ENCODE measurements at regions not wholly inside any gene's neighbourhood (a gene's known extent, or its start where the extent isn't known, plus 50 kb on each side); places are given as distances from the start of the nearest gene placed in this dataset.

DNA sequence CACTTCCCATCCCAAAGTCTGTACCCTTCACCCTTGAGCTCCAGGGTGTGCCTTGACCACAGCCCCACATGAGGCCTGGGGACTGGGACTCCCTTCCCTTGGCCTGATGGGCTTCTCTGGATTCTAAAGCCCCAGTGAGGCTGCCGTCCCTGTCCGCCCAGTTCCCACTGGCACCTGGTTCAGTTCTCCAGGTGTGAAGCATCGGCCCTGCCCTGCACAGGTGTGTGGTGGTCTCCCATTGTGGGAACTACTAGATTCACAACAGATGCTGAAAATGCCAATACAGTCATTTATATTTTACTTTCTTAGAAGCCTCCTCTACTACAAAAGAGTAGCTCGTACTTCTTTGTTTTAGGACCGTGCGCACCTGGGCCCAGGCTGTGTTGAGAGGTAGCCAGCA, 72.8 kb downstream of the TTLL2 start:
- CTCF ChIA-PET = no interaction called here
- TF ChIP-seq, protein P1, sequence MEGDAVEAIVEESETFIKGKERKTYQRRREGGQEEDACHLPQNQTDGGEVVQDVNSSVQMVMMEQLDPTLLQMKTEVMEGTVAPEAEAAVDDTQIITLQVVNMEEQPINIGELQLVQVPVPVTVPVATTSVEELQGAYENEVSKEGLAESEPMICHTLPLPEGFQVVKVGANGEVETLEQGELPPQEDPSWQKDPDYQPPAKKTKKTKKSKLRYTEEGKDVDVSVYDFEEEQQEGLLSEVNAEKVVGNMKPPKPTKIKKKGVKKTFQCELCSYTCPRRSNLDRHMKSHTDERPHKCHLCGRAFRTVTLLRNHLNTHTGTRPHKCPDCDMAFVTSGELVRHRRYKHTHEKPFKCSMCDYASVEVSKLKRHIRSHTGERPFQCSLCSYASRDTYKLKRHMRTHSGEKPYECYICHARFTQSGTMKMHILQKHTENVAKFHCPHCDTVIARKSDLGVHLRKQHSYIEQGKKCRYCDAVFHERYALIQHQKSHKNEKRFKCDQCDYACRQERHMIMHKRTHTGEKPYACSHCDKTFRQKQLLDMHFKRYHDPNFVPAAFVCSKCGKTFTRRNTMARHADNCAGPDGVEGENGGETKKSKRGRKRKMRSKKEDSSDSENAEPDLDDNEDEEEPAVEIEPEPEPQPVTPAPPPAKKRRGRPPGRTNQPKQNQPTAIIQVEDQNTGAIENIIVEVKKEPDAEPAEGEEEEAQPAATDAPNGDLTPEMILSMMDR (IDR thresholded peaks at IDR 0.05; ENCODE audit: insufficient read depth, low read length, missing control alignments) = no peak
- no peak for DNase-seq (ENCODE audit: low read depth, low spot score)
- H3K4me3 ChIP-seq (ENCODE audit: low read depth, low read length) = no peak overlapping the region
- POLR2A ChIA-PET = no interaction called here

DNA sequence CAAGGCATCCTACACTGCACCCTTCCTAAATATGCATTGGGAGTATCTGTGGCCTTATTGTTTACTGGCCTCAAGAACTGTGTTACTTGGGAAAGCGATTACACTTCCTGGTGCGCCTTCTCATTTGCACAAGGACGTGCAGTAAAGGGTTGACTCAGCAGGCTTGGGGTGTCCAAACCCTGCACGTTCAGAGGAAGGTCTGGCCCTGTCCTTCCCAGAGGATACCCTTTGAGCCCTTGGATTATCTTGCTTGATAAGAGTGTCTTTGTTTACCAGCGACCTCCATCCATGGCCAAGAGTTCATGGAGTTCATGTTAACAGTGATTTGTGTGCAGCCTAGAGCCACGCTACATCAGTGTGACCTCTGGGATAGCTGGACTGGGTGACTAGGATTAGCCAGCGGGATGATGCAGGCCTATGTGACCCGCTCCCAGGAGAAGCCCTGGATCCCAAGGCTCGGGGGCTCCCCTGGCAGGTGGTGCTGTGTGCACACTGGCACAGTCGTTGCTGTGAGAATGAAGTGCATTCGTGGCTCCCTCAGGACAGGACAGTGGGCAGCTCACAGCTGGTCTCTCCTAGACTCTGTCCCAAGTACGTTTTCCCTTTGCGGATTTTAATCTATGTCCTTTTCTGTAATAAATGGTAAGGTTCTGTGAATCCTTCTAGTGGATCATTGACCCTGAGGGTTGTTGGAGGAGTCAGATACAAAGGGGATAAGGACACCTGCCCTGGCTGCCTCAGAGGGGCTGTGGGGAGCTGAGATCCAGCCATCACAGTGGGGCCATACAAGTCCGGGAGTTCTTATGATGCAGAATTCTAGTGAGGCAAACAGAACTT, 73.5 kb downstream of the TTLL2 start:
- DNase-seq (ENCODE audit: low read depth, low spot score) = no peak
- H3K4me3 ChIP-seq (ENCODE audit: low read depth, low read length) = no peak overlapping the region
- ChIA-PET POLR2A (no interaction called here), CTCF (no interaction called here)
- TF ChIP-seq, protein P1 (IDR thresholded peaks at IDR 0.05; ENCODE audit: insufficient read depth, low read length, missing control alignments) = no peak

DNA sequence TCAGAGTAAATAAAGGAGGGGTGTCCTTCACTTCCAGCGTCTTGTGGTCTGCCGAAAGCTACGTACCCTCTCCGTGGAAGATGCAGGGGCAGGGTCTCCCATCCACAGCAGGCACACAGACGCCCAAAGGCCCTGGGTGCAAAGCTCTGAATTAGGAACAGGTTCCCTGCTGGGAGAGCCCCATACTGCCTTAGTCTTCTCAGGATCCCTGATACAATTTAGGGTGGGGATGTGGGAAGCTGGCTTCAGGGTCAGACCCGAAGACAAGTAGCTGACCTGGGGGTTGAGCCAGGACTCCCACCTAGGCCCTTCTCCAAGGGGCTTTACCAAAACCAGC, 74.1 kb downstream of the TTLL2 start:
- ChIA-PET POLR2A (no interaction called here), CTCF (no interaction called here)
- TF ChIP-seq, protein P1 (IDR thresholded peaks at IDR 0.05; ENCODE audit: insufficient read depth, low read length, missing control alignments) = no peak
- DNase-seq (ENCODE audit: low read depth, low spot score) = no peak
- no peak overlapping the region for H3K4me3 ChIP-seq (ENCODE audit: low read depth, low read length)

DNA sequence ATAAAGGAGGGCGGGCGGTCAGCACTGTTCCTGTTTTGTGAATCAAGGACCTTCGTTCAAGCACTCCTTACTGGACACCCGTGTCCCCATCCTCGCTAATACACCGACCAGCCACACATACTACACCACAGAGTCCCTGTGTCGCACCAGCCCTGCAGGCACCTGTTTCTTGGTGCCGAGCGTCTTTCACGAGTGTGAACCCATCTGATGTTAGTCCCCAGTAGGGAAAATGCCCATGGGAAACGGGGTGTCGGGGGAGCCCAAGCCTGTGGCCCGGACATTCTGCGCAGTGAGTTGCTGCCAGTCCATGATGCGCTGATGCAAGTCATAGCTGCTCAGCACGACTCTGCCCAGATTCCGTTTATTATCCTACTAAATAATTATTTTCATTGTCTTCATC, 74.7 kb downstream of the TTLL2 start:
- H3K4me3 ChIP-seq (ENCODE audit: low read depth, low read length) = no peak overlapping the region
- TF ChIP-seq, protein P1 (IDR thresholded peaks at IDR 0.05; ENCODE audit: insufficient read depth, low read length, missing control alignments) = no peak
- ChIA-PET CTCF (no interaction called here), POLR2A (no interaction called here)
- DNase-seq (ENCODE audit: low read depth, low spot score) = no peak

DNA sequence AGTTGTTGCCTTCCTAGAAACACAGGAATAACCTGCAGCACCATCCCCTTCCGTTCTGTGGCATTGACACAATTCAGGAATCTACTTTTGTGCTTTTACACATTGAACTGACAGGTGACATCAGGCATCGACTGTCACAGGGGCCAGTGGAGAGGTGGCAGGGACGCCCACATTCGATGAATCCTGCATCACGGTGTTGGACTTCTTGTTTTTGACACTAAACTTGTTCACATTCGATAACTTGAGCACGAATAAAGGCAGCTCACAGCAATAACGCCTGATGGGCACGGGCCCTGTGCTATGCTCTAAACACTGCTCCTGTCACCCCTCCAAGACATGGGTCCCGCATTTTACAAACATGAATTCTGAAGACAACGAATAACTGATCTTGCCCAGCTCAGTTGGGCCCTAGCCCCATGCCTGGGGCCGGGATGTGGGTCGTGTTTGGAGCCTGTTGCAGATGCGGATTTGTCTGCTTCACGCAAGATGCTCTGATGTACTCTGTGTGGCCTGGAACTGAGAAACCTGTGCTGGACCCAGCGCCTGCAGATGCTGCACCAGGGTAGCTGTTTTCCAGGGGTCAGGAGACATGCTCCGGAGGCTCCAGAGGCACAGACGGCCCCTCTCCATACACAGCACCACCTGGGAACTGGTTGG, 75.7 kb downstream of the TTLL2 start:
- no peak for DNase-seq (ENCODE audit: low read depth, low spot score)
- TF ChIP-seq, protein P1 (IDR thresholded peaks at IDR 0.05; ENCODE audit: insufficient read depth, low read length, missing control alignments) = no peak
- no peak overlapping the region for H3K4me3 ChIP-seq (ENCODE audit: low read depth, low read length)
- ChIA-PET POLR2A (no interaction called here), CTCF (no interaction called here)

DNA sequence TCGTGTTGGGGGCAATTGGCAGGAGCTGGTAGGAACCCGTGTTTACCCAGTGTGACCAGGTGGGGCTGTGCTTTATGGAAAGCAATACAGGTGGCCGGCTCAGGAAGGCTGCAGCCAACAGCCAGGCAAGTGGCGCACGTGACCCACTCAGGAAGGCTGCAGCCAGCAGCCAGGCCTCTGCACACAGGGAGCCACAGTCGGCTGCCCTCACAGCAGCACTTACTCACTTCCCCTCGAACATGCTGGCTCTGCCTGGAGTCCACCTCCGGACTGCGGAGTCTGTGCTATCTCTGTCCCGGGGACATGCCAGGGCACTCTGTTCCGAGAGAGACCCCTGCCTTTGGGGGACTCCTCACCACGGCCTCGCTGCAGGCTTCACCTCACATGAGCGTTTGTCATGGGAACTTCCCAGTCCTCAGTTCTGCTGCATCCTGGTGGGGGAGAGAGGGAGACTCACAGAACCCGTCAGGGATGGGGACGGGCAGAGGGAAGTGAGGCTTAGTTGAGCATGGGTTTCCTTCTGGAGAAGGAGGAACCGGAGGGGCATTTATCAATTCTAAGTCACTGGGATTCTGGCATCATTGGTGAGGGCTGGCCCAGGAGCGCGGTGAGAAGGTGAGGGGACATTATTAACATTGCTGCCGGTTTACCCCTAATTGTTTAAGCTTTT, 76.8 kb downstream of the TTLL2 start:
- no peak overlapping the region for H3K4me3 ChIP-seq (ENCODE audit: low read depth, low read length)
- no peak for DNase-seq (ENCODE audit: low read depth, low spot score)
- TF ChIP-seq, protein P1 (IDR thresholded peaks at IDR 0.05; ENCODE audit: insufficient read depth, low read length, missing control alignments) = no peak
- CTCF ChIA-PET = no interaction called here
- POLR2A ChIA-PET = no interaction called here

Data from AG04449 (cell line).